GM18861 (cell line): ENCODE measurements at regions not wholly inside any gene's neighbourhood (a gene's known extent, or its start where the extent isn't known, plus 50 kb on each side); places are given as distances from the start of the nearest gene placed in this dataset.
"Not testable (repeated sequence)": the region's sequence is repeated elsewhere in the genome, so short reads cannot be mapped to it uniquely, and the experiment has no call there.

Experiments used
- ATAC-seq: cut with Tn5 transposase; IDR thresholded peaks from one replicate; pipeline ENCODE4 v1.9.1; 2021; ENCODE audit not compliant: unreplicated experiment

DNA sequence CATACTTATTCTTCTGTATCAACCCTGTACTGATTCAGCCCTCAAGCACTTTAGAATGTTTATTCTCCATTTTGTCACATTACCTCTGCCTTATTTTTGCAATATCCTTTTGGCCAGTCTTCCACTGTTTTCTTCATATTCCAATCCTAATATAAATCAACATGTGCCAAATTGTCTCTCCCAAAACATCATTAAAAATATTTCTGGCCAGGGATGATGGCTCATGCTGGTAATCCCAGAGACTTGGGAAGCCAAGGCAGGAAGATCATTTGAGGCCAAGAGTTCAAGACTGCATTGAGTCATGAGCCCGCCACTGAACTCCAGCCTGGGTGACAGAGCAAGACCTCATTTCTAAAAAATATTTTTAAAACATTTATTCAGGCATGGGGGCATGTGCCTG lies 641.4 kb upstream of the CBLB start:
- no peak for ATAC-seq

DNA sequence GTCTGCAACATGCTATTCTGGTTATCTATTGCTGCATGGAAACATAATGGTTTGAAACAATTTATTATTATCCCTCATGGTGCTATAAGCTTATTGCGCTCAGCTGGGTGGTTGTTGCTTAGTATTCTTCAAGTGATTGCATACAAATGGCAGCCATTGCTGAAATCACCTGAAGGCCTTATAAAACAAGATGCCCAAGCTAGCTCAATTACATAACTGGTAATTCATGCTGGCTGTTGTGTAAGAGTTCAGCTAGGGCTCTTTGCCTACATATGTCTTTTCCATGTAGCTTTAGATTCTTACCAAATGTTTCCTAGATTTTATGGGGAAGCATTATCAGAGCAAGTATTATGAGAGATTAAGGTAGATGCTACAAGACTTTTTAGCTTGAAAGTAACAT lies 644.0 kb upstream of the CBLB start:
- ATAC-seq: no peak

DNA sequence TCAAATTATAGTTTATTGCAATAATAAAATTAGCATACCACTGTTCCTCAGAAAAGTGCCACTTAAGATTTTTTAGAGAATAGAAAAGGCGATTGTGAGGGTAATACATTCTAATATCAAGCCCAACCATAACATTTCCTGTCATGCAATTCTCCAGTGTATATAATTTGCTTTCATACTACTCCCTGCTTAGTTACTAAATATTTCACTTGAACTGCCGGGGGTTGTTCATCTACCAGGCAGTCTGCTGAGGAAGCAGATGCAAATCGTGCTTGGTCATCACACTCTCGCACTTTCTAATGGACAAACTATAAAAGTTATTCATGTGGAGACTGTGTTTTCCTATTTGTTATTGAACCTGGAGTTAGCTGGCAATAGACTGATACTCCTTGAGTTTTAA lies 645.6 kb upstream of the CBLB start:
- peak; percentile 78 for ATAC-seq

DNA sequence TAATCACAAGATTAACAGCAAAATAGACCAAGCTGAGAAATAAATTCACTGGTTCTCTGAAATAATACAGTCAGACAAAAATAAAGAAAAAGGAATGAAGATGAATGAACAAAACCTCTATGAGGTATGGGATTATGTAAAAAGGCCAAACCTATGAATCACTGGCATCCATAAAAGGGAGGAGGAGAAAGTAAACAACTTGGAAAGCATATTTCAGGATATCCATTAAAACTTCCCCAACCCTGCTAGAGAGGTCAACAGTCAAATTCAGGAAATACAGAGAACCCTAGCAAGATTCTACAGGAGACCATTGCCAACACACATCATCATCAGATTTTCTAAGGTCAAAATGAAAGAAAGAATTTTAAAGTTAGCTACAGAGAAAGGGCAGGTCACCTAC lies 649.7 kb upstream of the CBLB start:
- ATAC-seq: no peak

DNA sequence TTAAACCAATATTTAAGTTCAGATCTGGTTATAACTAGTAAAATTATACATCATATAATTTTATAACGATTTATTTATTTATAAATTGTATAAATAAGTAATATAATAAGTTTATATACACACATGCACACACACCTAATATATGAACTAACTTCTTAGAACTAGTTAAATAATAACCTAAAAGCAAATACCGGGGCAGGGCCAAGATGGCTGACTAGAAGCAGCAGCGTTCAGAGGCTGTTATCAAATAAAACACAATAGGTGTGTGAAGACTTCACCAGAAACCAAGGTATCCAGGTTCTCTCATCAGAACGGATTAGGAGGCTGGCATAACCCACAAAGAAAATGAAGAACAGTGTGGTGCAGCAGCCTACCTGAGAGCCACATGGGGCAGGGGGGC lies 653.6 kb upstream of the CBLB start:
- no peak for ATAC-seq

DNA sequence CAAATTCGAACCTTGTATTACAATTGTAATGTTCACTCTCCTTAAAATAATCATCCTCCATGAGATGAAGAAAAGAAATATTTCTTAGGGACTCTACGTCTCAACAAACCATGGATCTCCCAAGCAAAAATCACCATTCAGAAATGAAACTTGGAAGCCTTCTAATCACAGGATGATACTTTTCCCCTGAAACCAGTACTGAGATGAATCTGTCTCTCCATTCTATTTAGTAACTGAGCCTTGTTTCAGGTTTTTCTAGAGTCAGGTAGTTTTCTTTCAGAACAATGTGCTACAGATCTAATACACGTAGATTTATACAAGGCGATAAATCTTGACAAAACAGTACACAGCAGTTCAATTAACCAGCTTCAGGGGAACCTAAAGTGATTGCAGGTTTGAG lies 660.1 kb upstream of the CBLB start:
- no peak for ATAC-seq

DNA sequence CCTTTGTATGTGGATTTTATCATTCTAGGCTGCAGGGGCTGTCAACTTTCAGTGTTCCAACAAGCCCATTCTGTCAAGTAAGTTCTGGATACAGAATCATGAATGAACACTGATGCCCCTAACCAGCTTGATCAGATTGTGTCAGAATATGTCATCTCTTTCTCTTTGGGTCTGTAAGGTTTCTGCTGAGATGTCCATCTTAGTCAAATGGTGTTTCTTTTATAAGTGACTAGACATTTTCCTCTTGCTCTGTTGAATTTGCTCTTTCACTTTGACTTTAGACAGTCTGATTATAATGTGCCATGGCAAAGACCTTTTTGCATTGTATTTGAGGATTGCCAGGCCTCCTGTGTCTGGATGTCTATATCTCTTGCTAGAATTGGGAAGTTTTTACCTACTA lies 660.9 kb upstream of the CBLB start:
- no peak for ATAC-seq

DNA sequence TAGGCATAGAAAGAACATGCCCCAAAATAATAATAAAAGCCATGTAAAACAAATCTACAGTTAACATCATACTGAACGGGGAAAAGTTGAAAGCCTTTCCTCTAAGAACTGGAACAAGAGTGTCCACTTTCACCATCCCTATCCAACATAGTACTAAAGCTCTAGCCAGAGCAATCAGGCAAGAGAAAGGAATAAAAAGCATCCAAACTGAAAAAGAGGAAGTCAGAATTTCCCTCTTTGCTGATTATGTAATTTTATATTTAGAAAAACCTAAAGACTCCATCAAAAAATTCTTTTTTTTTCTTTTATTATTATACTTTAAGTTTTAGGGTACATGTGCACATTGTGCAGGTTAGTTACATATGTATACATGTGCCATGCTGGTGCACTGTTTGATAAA lies 661.6 kb upstream of the CBLB start:
- ATAC-seq: no peak

DNA sequence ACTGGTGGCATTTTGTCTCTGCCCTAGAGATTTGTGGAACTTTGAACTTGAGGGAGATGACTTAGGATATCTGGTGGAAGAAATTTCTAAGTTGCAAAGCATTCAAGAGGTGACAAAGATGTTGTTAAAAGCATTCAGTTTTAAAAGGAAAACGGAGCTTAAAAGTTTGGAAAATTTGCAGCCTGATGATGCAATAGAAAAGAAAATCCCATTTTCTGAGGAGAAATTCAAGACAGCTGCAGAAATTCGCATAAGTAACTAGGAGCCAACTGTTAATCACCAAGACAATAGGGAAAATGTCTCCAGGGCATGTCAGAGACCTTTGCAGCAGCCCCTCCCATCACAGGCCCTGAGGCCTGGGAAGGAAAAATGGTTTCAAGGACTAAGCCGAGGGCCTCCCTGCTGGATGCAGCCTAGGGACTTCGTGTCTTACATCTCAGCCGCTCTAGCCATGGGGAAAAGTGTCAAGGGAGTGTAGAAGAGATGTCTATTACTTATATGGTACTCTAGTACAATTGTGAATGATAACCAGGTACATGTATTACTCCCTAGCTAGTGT lies 663.0 kb upstream of the CBLB start:
- not testable (repeated sequence) for ATAC-seq

DNA sequence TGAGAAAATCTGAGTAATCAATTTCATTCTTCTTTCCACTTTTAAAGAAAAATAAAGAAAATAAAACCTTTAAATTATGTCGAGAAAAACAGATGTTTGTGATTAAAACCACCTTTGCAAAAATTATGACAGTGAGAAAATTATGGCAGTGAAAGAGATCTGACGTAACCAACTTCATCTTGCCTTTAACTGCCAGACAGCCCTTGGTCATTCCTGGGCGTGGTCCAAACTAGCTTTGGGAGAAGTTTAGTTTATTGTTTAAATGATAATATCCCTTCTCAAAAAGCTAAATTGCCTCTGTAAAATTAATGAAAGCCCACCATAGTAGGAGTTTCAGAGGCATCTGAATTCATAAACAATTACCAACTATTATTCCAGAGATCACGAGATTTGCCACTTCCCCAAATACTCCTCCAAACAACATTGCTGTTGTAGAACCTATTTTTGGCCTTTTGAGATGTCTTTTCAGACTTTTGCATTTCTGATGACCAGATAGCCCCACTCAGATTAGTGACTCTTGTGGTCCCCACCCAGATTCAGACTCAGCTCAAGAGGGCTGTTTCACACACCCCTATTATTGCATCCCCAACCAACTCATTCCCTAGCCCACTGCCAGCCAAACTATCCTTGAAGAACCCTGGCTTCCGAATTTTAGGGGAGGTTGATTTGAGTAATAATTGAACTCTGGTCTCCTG lies 664.4 kb upstream of the CBLB start:
- no peak for ATAC-seq

DNA sequence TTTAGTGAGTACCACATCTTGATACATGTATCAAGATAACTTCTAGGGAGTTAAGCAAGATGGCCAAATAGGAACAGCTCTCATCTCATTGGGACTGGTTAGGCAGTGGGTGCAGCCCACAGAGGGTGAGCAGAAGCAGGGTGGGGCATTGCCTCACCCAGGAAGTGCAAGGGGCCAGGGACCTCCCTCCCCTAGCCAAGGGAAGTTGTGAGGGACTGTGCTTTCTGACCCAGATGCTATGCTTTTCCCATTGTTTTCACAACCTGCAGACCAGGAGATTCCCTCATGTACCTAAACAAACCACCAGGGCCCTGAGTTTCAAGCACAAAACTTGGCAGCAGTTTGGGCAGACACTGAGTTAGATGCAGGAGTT lies 665.0 kb upstream of the CBLB start:
- no peak for ATAC-seq

DNA sequence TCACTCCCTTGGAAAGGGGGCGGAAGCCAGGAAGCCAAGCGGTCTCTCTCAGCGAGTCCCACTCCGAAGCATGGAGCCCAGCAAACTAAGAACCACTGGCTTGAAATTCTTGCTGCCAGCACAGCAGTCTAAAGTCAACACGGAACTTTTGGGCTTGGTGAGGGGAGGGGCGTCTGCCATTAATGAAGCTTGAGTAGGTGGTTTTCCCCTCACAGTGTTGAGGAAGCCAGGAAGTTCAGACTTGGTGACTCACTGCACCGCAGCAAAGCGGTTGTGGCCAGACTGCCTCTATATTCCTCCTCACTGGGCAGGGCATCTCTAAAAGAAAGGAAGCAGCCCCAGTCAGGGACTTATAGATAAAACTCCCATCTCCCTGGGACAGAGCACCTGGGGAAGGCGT lies 665.4 kb upstream of the CBLB start:
- ATAC-seq: no peak

DNA sequence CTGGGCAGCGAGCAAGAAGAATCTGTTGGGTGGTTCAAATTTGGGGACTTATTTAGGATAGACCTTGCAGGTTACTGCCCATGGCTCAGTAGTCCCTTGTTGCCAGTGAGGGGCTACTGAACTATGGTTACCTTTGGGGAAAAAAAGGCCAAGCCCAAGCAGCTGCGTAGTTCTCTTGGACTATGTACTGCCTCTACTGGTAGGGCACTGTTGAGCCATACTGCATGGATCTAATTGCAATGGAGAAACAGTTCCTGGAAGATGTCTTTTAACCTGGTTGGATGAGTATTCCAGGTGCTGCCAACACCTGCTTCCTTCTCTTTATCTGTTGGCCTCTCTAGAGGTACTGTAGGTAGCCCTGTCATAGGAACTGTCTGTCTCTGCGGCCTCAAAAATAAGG lies 671.9 kb upstream of the CBLB start:
- ATAC-seq: no peak

DNA sequence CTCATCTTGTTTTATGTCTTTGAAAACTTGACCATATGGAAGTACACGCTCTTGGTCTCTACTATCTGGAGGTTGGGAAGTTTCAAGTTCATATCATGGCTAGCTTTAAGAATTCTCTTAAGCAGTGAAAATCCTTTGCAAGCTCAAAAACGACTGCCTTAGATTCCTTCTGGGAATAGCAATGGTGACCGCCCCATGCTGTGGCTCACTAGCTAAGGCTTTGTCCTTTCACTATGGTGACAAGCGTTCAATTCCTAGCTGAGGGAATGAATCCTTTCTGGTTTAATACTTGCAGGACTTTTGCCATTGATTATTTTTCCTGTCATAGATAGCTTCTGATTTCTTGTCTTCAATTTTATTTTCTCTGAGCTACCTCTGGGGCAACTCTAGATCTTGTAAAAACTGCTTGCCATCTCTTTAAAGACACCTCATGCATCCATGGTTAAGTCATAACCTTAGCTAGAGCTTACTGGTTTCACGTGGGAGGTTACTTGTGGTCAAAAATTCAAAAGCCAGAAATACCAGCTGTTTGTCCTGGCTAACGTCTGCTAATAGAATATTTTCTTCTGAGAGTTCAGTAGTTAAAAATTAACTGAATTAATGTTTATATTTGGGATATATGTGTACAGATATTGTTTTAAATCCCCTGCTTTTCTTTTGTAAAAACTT lies 673.4 kb upstream of the CBLB start:
- ATAC-seq: no peak

DNA sequence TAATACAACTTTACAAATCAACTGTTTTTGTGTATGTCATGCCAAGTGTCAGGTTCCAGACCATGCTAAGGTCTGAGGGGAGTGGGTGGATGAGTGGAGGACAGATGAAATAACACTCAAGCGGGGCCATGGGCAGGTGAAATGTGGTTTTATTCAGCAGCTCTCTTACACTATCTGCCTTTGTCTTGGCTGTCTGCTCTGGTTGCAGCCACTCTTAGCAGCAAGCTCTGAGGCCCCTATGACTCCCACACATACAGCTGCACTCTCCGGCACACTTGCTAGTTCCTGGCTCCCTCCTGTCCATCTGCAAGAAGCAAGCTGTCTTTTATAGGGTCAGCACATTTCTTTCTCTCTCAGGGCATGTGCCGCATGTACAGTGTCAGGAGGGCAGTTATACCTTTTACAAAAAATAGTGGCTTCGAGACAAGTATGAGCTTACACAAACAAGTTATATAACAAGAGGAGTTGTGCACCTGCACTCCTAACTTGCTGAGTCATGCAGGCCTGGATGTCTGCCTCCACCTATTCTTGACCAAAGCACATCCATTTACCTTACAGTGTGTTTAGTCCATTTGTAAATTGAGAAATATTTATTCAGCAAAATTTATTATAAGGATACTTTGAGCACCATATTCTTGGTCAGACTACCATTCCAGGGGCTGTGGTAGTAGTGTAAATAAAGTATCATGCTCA lies 683.7 kb upstream of the CBLB start:
- ATAC-seq: no peak

DNA sequence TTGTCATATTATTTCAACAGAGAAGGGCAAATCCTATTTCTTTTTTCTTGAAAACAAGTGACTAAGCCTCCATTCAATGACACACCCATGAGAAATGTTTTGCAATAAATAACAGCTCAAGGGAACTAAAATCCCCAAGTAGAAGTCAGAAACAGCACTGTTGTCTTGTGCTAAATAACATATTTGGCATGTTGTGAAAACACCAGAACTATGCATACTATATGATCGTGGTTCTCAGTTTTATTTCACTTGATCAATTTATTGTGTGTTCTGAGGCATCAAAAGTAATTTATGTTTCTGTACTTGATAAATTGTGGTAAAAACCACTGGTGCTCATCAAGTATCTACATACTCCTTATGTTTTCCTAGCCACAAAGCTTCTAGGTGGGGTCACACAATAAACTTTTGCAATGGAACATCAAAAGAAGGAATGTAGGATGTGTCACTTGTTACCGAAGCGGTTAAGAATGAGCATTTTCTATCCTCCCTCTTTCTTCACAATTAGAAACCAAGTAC lies 691.7 kb upstream of the CBLB start:
- no peak for ATAC-seq

DNA sequence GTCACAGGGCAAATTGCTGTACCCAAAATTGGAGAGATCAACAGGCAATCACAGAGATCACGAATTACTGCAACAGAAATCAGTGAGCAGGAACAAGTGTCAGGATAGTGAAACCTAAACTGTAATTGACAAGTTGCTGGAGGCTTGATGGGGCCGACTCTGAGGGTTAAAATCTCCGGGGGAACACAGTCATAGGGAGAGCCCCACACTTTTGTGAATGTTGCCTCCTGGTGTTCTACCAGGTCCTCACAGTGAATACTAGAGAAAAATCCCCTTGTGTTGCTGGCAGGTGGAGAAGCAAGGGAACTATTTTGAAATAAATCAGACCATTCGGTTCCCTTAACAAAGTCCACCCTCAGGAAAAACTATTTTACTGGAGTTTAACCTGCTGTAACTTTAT lies 697.5 kb upstream of the CBLB start:
- ATAC-seq: peak; percentile 85

DNA sequence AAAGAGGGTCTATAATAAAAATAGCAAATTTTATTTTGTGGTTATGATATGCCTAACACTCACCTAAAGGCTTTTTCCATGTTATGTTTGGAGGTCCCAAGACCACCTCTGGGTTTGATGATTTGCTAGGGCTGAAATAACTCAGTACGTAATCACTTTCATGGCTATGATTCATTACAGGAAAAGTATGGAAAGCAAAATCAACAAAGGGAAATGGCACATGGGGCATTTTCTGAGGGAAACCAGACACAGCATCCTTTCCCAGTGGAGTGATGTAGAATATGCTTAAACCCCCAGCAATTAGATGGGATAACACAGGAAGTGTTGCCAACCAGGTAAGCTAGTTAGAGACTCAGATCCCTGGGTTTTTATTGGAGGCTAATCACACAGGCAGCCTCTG lies 701.6 kb upstream of the CBLB start:
- no peak for ATAC-seq

DNA sequence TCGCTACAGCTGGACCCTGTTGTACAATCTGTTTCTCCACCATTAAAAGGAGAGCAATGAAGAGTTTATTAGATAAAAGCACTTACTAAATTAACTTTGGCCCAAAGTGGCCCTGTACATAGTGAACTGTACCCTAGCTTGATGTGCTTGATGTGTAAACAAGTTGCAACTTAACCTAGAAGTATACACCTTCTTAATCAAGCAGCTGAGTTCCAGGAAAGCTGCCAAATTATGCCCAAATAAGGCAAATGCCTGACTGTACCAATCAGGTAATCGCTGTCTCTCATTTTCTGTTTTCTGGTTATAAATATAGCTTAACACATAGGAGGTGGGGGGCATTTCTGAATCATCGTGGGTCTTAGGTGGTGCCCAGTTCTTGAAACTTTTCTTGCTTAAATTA lies 704.8 kb upstream of the CBLB start:
- ATAC-seq: no peak

DNA sequence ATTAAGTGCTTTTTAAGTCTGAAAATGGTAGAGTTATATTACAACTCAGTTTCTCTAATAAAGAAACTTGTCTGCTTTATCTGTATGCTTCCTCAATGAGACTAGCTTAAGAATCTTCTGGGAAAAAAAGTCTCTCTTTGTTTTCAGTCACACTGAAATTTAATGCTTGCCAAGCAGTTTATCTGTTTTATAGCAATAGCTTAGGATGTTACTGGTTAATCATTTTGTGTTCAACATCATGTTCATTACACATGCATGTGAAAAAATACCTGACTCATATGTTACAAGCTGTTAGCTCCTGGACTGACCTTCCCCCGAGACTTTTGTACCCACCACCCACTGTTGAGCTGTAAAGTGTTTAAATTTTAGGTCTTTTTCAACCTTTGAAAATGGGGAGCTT lies 706.2 kb upstream of the CBLB start:
- ATAC-seq: no peak

DNA sequence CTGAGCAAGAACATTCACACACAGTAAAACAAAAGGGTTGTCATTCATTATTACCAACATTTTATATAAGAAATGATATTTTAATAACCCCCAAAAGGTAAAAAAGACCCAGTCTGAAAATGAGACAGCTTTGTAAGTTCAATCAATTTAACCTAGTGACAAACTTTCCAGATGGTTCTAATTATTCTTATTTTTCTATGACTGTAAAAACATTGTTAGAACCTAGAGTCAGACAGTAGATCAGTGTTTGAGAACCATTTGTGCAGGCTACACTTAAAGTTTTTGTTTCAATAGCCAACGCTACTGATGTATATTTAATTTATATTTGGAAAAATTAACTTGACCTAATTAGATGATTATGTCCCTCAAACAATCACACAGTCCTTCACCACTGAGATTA lies 708.4 kb upstream of the CBLB start:
- ATAC-seq: no peak

DNA sequence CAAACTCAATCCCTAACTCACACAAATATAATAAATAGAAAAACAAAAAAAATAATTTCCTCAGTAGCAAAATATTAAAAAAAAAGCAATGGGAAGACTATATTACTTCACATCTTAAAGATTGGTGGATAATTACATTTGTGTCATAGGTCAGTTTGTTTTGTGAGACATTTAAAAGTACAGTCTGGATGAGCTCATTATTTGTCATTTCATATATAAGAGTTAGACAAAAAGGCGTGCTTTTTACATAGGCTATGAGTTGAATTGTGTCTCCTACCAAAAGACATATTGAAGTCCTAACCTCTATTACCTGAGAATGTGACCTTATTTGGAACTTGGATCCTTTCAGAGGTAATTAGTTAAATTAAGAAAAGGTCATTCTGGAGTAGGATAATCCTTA lies 710.1 kb upstream of the CBLB start:
- ATAC-seq: no peak
